Left lung (tissue), 4 donors: ENCODE measurements at regions not wholly inside any gene's neighbourhood (a gene's known extent, or its start where the extent isn't known, plus 50 kb on each side); places are given as distances from the start of the nearest gene placed in this dataset.

ENCODE experiments used
- ATAC-seq: fragments of 200-7000 bp; cut with Tn5 transposase; one replicate; pipeline ENCODE4 v1.9.1; 2020; ENCODE audit warnings: moderate library complexity
- DNase-seq, 4 donors: peaks; one replicate each; pipeline ENCODE4 v3.0.0-alpha.2; 2013 to 2020
- H3K27ac ChIP-seq, 2 donors: fragments of 200-600 bp; sonication (generic) in 1 of 2; one replicate each; pipeline versions ENCODE4 v1.5.0 to v1.8.0; 2020 to 2021
- H3K27me3 ChIP-seq, 2 donors: fragments of 200-600 bp; sonication (generic) in 1 of 2; one replicate each; pipeline versions ENCODE4 v1.5.0 to v1.8.0; 2020 to 2021
- H3K36me3 ChIP-seq, 2 donors: fragments of 200-600 bp; sonication (generic) in 1 of 2; one replicate each; pipeline versions ENCODE4 v1.5.0 to v1.8.0; 2020 to 2021
- H3K4me1 ChIP-seq, 2 donors: fragments of 200-600 bp; one replicate each; pipeline ENCODE4 v1.8.0; 2021
- H3K4me3 ChIP-seq, 2 donors: fragments of 200-600 bp; sonication (generic) in 1 of 2; one replicate each; pipeline versions ENCODE4 v1.5.0 to v1.8.0; 2020 to 2021; ENCODE audit warnings: mild to moderate bottlenecking in 1 of 2
- H3K9me3 ChIP-seq, 2 donors: fragments of 200-600 bp; sonication (generic) in 1 of 2; one replicate each; pipeline versions ENCODE4 v1.5.0 to v1.8.0; 2020 to 2021
- CTCF ChIP-seq, 2 donors: fragments of 200-600 bp; sonication (generic) in 1 of 2; IDR thresholded peaks; one replicate each; pipeline versions ENCODE4 v1.5.0 to v1.8.0; 2021; ENCODE audit warnings: antibody characterized with exemption in 2 of 2
- intact Hi-C, 2 donors: fragments of 100-400 bp; cut with DNase I; formaldehyde crosslinking; loops; one replicate each; pipeline versions ENCODE4 v1.11.2 to v1.14.2; 2022
- donor health status: DM: no; HTN: yes; CAD: no.
- donor health status: DM: no; HTN: no; CAD: no.

DNA sequence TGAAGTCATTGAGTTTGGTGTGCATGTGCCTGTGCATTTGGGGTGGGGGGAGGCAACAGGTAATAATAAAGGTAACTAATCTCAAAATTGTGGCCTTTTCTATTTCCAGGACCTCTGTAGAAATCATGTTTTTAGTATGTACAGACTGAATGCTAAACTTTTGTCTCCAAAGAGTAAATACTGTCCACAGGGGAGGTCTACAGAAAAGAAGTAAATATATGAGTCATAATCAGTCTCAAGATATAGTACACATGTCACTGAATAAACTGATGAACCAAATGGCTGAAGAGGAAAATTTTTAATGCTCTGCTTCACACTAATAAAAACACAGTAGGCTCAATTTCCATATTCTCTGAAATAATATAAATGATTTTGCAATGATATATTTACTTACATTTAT lies 440.4 kb upstream of the ZFP42 start:
- intact Hi-C loops, result no loop called here
- no peak for TF ChIP-seq CTCF (IDR thresholded peaks at IDR 0.05)
- H3K4me3 ChIP-seq, result no peak overlapping the region
- no peaks in the 10 kb centered on the region for H3K27me3 ChIP-seq
- ATAC-seq, result no peak
- no peak for DNase-seq
- H3K9me3 ChIP-seq, result peaks cover 0 to 9% of the 10 kb centered on the region in 2 donors
- no peak overlapping the region for H3K27ac ChIP-seq
- H3K4me1 ChIP-seq, result no peaks in the 10 kb centered on the region
- no peaks in the 10 kb centered on the region for H3K36me3 ChIP-seq

GRCh38 chr4:187558391-187558790 lies 437.2 kb upstream of the ZFP42 start:
- ATAC-seq, result no peak
- no peak overlapping the region for H3K4me3 ChIP-seq
- H3K27me3 ChIP-seq, result no peaks in the 10 kb centered on the region
- no peak for TF ChIP-seq CTCF (IDR thresholded peaks at IDR 0.05)
- H3K4me1 ChIP-seq, result no peaks in the 10 kb centered on the region
- no peaks in the 10 kb centered on the region for H3K36me3 ChIP-seq
- no peak overlapping the region for H3K27ac ChIP-seq
- intact Hi-C loops, result no loop called here
- DNase-seq, result no peak
- peaks cover 0 to 5% of the 10 kb centered on the region in 2 donors for H3K9me3 ChIP-seq

DNA sequence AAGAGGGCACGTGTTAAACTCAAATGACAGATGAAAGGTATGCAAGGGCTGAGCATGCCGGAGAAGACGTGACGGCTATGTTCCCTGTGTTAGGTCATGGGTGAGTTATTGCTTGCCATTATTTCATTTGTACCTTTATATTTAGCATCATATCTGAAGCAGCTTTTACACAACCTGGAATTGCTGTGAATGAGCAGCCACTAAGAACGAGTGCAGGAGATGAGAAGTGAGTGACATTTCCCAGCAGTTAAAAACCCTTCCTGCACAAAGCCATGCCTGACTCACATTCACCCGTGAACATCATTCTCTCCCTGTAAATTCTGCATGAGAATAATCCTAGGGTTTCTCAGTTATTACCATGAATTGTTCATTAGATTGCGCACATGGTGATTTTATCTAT lies 433.2 kb upstream of the ZFP42 start:
- Histone ChIP-seq H3K36me3 (no peaks in the 10 kb centered on the region), H3K27me3 (no peaks in the 10 kb centered on the region), H3K4me3 (no peak overlapping the region), H3K27ac (no peak overlapping the region), H3K9me3 (peaks cover 0 to 1% of the 10 kb centered on the region in 2 donors), H3K4me1 (no peaks in the 10 kb centered on the region)
- intact Hi-C loops, result no loop called here
- TF ChIP-seq CTCF (IDR thresholded peaks at IDR 0.05), result no peak
- no peak for ATAC-seq
- DNase-seq, result no peak

DNA sequence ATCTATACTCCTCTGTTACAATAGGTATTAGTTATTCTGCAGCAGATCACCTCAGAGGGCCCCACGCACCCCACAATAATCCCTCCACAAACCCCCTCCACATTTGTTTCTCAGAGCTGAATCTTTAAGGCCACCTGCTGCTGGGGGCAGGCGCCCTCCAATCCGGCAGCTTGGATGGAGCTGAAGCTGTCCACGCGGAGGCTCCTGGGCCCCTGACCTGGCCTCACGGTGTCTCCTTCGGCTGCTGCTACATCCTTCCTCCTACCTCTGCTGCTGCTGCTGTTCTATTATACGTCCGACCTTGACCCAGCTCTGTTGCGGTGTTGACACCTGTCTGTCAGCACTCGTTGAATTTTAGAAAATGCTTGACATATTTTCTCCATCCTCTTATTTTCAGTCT lies 430.2 kb upstream of the ZFP42 start:
- H3K27me3 ChIP-seq, result no peaks in the 10 kb centered on the region
- intact Hi-C loops, result no loop called here
- no peak overlapping the region for H3K4me3 ChIP-seq
- no peak for DNase-seq
- H3K27ac ChIP-seq, result no peak overlapping the region
- H3K4me1 ChIP-seq, result no peaks in the 10 kb centered on the region
- ATAC-seq, result no peak
- H3K36me3 ChIP-seq, result no peaks in the 10 kb centered on the region
- no peak for TF ChIP-seq CTCF (IDR thresholded peaks at IDR 0.05)
- no peaks in the 10 kb centered on the region for H3K9me3 ChIP-seq

GRCh38 chr4:187569871-187570270 lies 425.7 kb upstream of the ZFP42 start:
- no peaks in the 10 kb centered on the region for H3K4me1 ChIP-seq
- H3K9me3 ChIP-seq, result no peaks in the 10 kb centered on the region
- H3K36me3 ChIP-seq, result no peaks in the 10 kb centered on the region
- no peak for TF ChIP-seq CTCF (IDR thresholded peaks at IDR 0.05)
- H3K4me3 ChIP-seq, result no peak overlapping the region
- H3K27ac ChIP-seq, result no peak overlapping the region
- no peak for ATAC-seq
- H3K27me3 ChIP-seq, result no peaks in the 10 kb centered on the region
- intact Hi-C loops, result no loop called here
- no peak for DNase-seq
